Activated T-helper 17 cell treated with anti-CD3 and anti-CD28 coated beads, Interleukin-2, amount 50 U/mL, for 72 hours (primary cell): ENCODE measurements at regions not wholly inside any gene's neighbourhood (a gene's known extent, or its start where the extent isn't known, plus 50 kb on each side); places are given as distances from the start of the nearest gene placed in this dataset.

Experiments
- ATAC-seq: fragments of 150-1000 bp; cut with Tn5 transposase; replicated peaks from 2 replicates; pipeline ENCODE4 v1.10.0; 2021; ENCODE audit warnings: mild to moderate bottlenecking, moderate library complexity
- H3K27ac Mint-ChIP-seq: one replicate; pipeline ENCODE4 v1.8.0; 2022; ENCODE audit warnings: mixed read lengths
- H3K27me3 Mint-ChIP-seq: one replicate; pipeline ENCODE4 v1.8.0; 2022; ENCODE audit warnings: mixed read lengths
- H3K36me3 Mint-ChIP-seq: one replicate; pipeline ENCODE4 v1.8.0; 2022; ENCODE audit warnings: low read depth, mild to moderate bottlenecking, mixed read lengths
- H3K4me1 Mint-ChIP-seq: one replicate; pipeline ENCODE4 v1.8.0; 2022; ENCODE audit warnings: mixed read lengths
- H3K4me3 Mint-ChIP-seq: one replicate; pipeline ENCODE4 v1.8.0; 2022; ENCODE audit warnings: mild to moderate bottlenecking, mixed read lengths
- H3K9me3 Mint-ChIP-seq: one replicate; pipeline ENCODE4 v1.8.0; 2022; ENCODE audit warnings: mixed read lengths

DNA sequence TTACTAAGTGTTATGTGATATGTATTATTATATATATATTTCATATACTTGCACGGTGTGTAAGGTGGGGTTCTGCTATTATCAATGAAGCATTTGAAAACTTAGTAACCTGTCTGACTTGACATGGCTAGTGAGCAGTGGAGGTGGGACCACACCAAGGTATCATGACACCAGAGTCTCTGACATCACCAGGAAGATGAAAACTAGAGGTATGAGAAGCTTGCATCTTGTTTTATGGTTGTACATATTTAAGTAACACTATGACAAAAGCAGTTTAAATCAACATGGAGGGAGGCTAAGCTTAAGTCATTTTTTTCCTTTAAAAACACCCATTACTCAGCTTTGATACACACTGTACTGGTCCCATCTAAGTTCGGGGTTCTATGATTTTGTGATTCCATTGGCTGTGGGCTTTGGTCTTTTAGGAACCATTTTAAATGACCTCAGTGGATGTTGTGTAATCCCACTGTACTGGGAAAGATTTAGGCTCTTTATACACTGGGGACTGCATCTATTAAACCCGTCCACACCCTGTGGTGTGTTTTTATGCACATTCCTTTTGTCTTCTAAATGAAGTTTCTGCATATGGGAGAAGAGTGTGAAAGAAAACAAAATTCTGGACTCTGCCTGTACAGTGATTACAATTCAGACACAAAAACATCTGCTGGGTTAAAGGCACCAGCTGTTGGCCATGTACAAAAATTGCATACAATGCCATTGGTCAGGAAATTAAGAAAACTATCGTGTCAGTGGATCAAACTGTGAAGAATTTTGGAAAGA, 570.6 kb downstream of the SPRY1 start:
- no peaks in the 10 kb centered on the region for H3K9me3 Mint-ChIP-seq
- ATAC-seq: no peak
- H3K27ac Mint-ChIP-seq: no peak overlapping the region
- H3K36me3 Mint-ChIP-seq: no peaks in the 10 kb centered on the region
- H3K4me1 Mint-ChIP-seq: no peaks in the 10 kb centered on the region
- H3K4me3 Mint-ChIP-seq: no peak overlapping the region
- no peaks in the 10 kb centered on the region for H3K27me3 Mint-ChIP-seq

DNA sequence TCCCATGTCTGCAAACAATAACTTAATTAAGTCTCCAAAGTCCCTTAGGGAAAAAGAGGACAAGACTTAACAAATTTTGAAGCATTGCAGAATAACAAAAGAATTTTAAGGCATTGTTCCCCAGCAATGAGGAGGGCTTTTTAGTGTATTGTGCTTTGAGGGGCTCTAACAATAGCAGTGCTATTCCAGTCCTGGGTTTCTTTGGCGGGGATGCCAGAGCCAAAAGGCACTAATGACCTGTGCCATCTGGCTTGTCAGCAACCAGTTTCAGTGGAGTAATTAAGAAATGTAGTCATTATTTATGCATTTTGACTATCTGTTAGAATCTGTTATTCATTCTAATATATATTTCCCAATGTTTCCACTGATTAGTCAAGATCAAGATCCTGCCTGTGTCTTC, 575.4 kb downstream of the SPRY1 start:
- Mint-ChIP-seq H3K27ac (no peak overlapping the region), H3K9me3 (peaks cover 4% of the 10 kb centered on the region), H3K4me1 (no peaks in the 10 kb centered on the region), H3K36me3 (no peaks in the 10 kb centered on the region), H3K27me3 (peaks cover 7% of the 10 kb centered on the region), H3K4me3 (no peak overlapping the region)
- no peak for ATAC-seq

DNA sequence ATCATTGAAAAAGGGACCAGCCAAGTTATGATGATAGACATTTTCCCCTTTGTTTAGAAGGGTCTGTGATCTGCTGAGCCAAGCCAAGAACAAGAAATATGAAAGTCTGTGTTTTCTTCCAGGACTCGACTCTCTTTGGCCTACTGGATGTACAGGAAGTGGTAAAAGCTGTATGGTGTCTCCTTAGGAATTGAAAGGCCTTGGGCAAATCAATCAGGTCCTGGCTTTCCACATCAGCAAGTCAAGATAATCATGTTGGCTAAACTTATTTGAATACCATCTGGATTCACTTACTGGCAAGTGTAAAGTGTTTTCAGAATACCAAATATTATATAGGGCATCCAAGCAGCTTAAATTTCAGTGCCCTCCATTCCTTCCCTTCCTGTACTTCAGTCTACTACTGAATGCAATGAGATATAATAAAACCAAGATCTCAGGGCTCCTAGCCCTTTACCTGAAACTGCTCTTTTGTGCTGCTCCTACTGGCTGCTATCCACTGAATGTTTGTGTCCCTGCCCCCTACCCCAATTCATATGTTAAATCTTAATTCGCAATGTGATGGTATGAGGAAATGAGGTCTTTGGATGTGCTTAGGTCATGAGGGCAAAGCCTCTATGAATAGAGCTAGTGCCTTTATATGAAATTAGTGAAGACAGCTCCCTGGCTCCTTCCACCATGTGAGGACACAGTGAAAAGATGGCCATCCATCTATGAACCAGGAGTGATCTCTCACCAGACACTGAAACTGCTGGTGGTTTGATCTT, 578.0 kb downstream of the SPRY1 start:
- H3K27ac Mint-ChIP-seq: no peak overlapping the region
- H3K36me3 Mint-ChIP-seq: no peaks in the 10 kb centered on the region
- no peak for ATAC-seq
- H3K4me1 Mint-ChIP-seq: no peaks in the 10 kb centered on the region
- H3K27me3 Mint-ChIP-seq: peaks cover 7% of the 10 kb centered on the region
- no peak overlapping the region for H3K4me3 Mint-ChIP-seq
- H3K9me3 Mint-ChIP-seq: peaks cover 4% of the 10 kb centered on the region

DNA sequence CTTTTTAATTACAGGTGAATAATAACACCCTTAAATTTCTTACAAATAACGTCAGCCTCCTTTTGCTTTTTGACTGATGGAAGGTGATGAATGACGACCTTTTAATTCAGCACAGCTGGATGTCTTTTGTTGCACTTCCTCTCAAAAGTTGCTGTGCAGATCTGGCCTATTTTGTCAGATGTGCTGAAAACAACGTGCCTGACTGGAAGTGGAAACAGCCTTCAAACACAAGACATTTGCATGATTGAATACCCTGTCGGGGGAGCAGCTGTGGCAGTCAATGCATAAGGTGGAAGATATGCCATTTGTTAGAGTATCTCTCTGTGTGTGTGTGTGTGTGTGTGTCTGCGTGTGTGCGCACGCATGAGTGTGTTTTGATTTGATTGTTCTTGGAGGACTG, 579.7 kb downstream of the SPRY1 start:
- no peak for ATAC-seq

DNA sequence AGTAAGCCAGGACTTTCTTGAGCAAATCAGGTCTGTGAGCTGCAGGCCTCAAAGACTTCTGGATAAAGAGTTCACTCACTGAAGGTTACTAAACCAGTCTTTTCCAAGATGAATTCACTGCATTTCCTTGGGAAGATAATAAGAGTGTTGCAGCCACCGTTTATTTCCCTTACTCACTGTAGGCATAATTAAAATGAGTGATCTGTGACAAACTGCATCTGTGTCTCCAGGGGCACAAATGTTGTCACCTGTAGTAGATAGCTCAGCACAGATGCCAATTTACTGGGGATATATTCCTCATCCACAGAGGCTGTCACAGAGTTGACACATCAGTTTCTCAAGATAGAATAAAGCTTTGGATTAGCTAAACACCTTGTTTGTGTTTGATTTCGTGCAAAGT, 580.2 kb downstream of the SPRY1 start:
- Mint-ChIP-seq H3K4me1 (no peaks in the 10 kb centered on the region), H3K9me3 (peaks cover 4% of the 10 kb centered on the region), H3K36me3 (no peaks in the 10 kb centered on the region), H3K27ac (no peak overlapping the region), H3K4me3 (no peak overlapping the region), H3K27me3 (peaks cover 7% of the 10 kb centered on the region)
- ATAC-seq: no peak

More for the DNA sequence above, 579.7 kb downstream of the SPRY1 start:
- no peaks in the 10 kb centered on the region for H3K4me1 Mint-ChIP-seq
- no peak overlapping the region for H3K27ac Mint-ChIP-seq
- H3K9me3 Mint-ChIP-seq: peaks cover 4% of the 10 kb centered on the region
- H3K36me3 Mint-ChIP-seq: no peaks in the 10 kb centered on the region
- H3K27me3 Mint-ChIP-seq: peaks cover 7% of the 10 kb centered on the region
- no peak overlapping the region for H3K4me3 Mint-ChIP-seq

DNA sequence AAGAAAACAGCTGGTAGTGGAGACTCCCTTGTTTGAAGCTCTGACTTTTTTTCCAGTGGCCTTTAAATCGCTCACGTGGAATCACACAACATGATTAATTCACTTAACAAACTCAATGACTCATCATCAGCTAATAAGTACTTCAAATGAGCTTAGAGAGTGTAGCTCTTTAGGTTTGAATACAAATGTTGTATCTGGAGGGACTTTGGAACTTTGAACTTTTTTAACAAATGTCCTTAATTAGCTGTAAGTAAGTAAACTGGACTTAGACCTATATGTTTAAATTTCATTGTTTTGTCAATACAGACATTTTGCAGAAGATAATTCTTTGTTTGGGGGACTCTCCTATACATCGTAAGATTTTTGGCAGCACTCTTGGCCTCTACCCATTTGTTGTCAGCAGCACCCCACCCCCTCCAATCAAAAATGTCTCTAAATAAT, 581.1 kb downstream of the SPRY1 start:
- ATAC-seq: no peak
- no peaks in the 10 kb centered on the region for H3K4me1 Mint-ChIP-seq
- no peak overlapping the region for H3K27ac Mint-ChIP-seq
- peaks cover 4% of the 10 kb centered on the region for H3K9me3 Mint-ChIP-seq
- H3K27me3 Mint-ChIP-seq: peaks cover 7% of the 10 kb centered on the region
- no peak overlapping the region for H3K4me3 Mint-ChIP-seq
- no peaks in the 10 kb centered on the region for H3K36me3 Mint-ChIP-seq

DNA sequence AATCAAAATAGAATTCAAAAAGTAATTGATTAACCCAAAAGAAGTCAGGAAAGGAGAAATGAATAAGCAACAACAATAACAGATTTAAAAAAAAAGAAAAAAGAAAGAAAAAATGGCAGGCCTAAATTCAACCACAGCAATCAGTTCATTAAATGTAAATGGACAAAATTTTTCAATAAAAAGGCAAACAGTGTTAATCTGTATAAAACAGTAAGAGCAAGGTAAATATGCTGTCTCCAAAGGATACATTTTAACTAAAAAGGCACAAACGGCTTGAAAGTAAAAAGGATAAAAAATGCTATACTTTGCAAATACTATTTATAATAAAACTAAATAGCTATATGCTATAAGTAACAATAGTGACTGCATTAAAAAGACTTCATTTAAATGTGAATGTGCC, 582.0 kb downstream of the SPRY1 start:
- no peak overlapping the region for H3K4me3 Mint-ChIP-seq
- ATAC-seq: no peak

DNA sequence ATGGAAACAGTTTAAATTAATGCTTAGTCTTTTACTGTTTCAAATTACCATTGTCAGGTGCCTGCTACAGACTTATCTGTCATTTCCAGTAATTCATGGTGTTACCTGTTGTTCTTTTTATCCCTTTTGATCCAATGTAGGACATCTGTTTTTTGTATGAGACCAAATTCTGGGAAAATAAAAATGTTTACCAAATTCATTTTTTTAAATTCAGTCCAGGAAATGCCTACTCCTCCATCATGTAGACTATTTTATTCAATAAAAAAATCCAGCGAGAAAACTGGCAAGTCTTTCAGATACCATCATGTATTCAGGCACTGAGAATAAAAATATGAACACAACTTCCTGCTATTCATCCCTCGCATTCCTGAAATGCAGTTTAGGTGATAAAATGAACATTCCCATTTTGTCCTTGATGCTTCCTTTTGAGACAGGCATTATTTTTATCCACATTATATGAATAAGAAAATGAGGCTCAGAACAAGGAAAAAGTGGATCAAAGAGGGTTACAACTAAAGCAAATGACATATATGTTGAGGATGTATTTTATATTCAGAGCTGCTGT, 584.2 kb downstream of the SPRY1 start:
- Mint-ChIP-seq H3K36me3 (no peaks in the 10 kb centered on the region), H3K27ac (no peak overlapping the region), H3K4me1 (no peaks in the 10 kb centered on the region), H3K27me3 (peaks cover 4% of the 10 kb centered on the region), H3K9me3 (peaks cover 4% of the 10 kb centered on the region), H3K4me3 (no peak overlapping the region)
- no peak for ATAC-seq

More for the DNA sequence above, 582.0 kb downstream of the SPRY1 start:
- Mint-ChIP-seq H3K27ac (no peak overlapping the region), H3K9me3 (peaks cover 4% of the 10 kb centered on the region), H3K36me3 (no peaks in the 10 kb centered on the region), H3K4me1 (no peaks in the 10 kb centered on the region), H3K27me3 (peaks cover 7% of the 10 kb centered on the region)

DNA sequence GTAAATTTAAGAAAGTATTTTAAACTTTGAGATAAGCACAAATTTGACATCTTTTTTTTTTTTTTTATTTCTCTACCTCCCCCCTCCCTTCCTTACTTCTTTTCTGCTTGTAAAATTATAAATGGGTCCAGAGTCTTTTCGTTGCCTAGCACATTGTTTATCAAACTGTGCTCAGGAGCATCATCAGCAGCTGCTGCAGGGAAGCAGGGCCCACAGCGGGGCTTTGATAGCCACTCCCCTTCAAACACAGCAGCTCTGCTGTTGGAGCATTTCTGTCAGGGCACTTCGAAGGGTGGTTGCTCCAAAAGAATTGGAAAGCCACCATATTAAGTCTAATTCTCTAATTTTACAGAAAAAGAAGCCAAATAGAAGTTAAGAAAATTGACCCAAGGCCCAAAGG, 588.3 kb downstream of the SPRY1 start:
- Mint-ChIP-seq H3K4me1 (no peaks in the 10 kb centered on the region), H3K4me3 (no peak overlapping the region), H3K27ac (no peak overlapping the region), H3K27me3 (no peaks in the 10 kb centered on the region), H3K36me3 (no peaks in the 10 kb centered on the region), H3K9me3 (no peaks in the 10 kb centered on the region)
- ATAC-seq: no peak

DNA sequence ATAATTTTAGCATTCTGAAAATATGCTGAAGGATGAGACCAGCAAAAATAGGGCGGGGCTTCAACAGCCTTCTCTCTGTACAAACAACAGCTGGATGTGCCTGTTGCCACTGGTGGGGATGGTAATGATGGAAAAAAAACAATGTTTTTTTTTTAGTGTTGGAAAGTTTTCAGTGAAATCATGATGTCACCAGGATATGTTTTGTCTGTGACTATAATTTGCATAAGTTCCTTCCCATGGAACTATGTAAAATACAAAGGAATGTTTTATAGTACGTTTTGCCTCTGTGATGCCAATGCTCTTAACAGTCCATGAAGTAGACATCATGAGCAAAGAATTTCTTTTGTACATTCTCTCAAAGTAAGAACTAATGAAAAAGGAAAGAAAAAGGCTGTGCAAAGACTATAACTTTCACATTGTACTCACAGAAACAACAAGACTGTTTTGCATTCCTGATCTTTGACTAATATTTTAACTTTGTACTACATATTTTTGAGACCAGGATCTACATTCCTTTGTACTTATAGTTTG, 589.7 kb downstream of the SPRY1 start:
- no peaks in the 10 kb centered on the region for H3K4me1 Mint-ChIP-seq
- H3K4me3 Mint-ChIP-seq: no peak overlapping the region
- ATAC-seq: no peak
- no peak overlapping the region for H3K27ac Mint-ChIP-seq
- H3K36me3 Mint-ChIP-seq: no peaks in the 10 kb centered on the region
- H3K27me3 Mint-ChIP-seq: no peaks in the 10 kb centered on the region
- no peaks in the 10 kb centered on the region for H3K9me3 Mint-ChIP-seq

DNA sequence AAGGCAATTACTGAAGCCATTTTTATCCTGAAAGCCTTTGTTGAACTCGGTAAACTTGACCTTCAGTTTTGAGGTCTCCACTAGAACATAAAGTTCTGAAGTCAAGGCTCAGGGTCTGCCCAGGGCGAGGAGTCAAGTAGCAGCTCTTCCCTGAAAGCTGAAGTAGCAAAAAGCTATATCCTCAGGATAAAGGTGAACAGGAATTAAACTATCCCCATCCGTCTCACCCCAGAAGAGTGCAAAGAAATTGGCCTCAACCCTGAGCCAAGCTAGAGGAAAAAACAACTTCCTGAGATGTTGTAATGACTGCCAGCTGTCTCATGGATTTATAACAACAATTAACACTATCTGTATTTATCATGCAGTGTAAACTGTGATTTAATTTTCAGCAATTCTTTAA, 590.8 kb downstream of the SPRY1 start:
- no peaks in the 10 kb centered on the region for H3K4me1 Mint-ChIP-seq
- ATAC-seq: no peak
- no peak overlapping the region for H3K27ac Mint-ChIP-seq
- no peak overlapping the region for H3K4me3 Mint-ChIP-seq
- no peaks in the 10 kb centered on the region for H3K36me3 Mint-ChIP-seq
- no peaks in the 10 kb centered on the region for H3K9me3 Mint-ChIP-seq
- H3K27me3 Mint-ChIP-seq: no peaks in the 10 kb centered on the region

DNA sequence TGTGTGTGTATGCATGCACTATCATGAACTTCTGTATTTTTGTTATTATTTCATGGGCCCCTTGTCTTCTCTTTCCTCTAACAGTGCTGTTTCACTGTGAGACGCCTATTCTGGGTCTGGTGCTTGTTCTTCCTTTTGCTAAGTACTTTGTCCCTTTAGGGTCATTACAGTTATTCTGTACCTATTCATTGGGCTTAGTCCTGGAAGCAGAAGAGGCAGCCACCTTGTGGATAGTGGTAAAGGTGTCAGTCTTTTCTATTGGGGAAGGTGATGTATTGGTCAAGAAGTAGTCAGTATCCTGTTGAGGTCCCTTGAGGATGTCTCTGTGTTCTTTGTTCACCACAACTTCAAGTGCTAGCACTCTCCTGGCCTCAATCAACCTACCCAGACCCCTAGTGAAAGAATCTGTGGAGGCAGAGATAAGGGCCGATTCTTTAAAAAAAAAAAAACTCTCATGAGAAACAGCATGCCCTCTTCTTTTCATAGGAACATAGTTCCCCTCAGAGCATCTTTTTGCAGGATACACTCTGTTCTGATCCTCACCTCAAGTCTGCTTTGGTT, 593.8 kb downstream of the SPRY1 start:
- Mint-ChIP-seq H3K4me3 (no peak overlapping the region), H3K27me3 (no peaks in the 10 kb centered on the region), H3K36me3 (no peaks in the 10 kb centered on the region), H3K27ac (no peak overlapping the region), H3K4me1 (no peaks in the 10 kb centered on the region), H3K9me3 (no peaks in the 10 kb centered on the region)
- no peak for ATAC-seq

DNA sequence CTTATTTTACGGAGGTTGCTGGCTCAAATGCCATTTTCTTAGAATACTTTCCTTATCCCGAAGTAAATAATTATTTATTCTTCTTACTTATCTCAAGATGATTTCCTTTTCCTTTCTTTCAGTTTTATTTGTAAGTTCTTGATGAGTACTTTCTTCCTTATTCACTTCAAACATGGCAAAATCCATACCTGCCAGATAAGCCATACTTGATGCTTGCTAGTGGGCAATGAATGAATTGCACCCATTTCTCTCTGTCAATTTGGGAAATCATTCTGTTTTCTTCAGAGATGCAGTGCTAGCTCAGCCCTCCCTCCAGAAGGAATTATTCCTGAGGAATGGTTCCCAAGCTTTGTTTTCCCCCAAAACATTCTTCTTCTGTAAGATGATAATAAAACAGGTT, 598.3 kb downstream of the SPRY1 start:
- no peaks in the 10 kb centered on the region for H3K27me3 Mint-ChIP-seq
- H3K9me3 Mint-ChIP-seq: no peaks in the 10 kb centered on the region
- no peak for ATAC-seq
- no peak overlapping the region for H3K27ac Mint-ChIP-seq
- H3K4me1 Mint-ChIP-seq: no peaks in the 10 kb centered on the region
- H3K4me3 Mint-ChIP-seq: no peak overlapping the region
- H3K36me3 Mint-ChIP-seq: no peaks in the 10 kb centered on the region

DNA sequence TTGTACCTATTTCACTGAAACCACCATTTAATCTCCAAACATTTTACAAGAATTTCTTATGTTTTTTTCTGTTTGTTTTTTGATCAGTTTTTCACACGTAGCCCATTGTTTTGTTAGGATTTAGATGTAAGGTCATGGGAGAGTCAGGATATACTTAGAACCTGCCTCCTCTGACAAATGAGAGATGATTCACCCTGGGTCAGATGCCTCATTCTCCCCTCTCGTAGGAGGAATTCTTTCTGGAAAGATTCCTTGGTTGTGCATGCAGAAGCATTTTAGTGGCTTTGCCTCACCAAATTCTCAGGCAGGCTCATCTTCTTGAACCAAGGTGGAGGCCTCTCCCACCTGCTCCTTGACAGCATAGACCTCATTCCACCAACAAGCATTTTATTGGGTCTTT, 599.3 kb downstream of the SPRY1 start:
- H3K4me1 Mint-ChIP-seq: no peaks in the 10 kb centered on the region
- no peaks in the 10 kb centered on the region for H3K9me3 Mint-ChIP-seq
- no peak for ATAC-seq
- no peaks in the 10 kb centered on the region for H3K27me3 Mint-ChIP-seq
- no peak overlapping the region for H3K27ac Mint-ChIP-seq
- H3K4me3 Mint-ChIP-seq: no peak overlapping the region
- no peaks in the 10 kb centered on the region for H3K36me3 Mint-ChIP-seq
